ENCODE measurements at regions not wholly inside any gene's neighbourhood (a gene's known extent, or its start where the extent isn't known, plus 50 kb on each side); places are given as distances from the start of the nearest gene placed in this dataset.

DNA sequence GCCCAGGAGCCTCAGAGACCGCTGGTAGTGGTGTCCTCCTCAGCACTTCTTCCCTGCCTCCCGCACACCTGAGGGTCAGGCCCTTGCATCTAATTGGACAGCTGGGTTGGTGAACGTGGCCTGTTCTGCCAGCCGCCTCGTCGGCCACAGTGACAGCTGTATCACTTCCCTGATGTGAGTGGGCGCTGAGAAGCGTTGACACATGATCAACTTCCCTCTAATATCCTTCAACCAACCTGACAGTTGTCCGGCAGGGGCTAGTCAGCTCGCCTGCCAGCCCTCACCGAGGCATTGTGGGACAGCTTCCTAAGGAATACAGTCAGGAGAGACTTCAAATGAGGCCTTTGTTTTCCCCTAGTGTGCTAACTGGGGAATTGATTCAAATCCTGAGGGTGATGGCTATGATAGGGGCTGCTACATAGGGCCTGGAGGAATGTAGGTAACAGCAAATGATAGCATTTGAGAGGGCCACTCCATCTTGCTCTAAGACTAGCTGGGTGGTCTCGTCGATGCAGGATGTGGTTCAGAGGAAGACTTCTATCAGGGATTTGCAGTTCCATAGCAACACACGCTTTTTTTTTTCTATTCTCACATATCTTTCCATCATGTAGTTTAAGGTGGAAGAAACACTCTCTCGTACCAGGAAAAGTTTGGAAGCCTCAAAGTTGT, 230.8 kb downstream of the TSHZ3 start:
- ATAC-seq = peak; percentile 9 to 35
- peak; percentile 47 for DNase-seq
- no peaks in the 10 kb centered on the region for H3K4me1 ChIP-seq
- no peak overlapping the region for H3K27ac ChIP-seq
- H3K4me3 ChIP-seq = no peak overlapping the region
- no peaks in the 10 kb centered on the region for H3K36me3 ChIP-seq
- no peaks in the 10 kb centered on the region for H3K9me3 ChIP-seq
- intact Hi-C loops (cut with DNase I) = no loop called here
- H3K27me3 ChIP-seq (ENCODE audit: low read depth) = no peaks in the 10 kb centered on the region
- TF ChIP-seq, protein P1, sequence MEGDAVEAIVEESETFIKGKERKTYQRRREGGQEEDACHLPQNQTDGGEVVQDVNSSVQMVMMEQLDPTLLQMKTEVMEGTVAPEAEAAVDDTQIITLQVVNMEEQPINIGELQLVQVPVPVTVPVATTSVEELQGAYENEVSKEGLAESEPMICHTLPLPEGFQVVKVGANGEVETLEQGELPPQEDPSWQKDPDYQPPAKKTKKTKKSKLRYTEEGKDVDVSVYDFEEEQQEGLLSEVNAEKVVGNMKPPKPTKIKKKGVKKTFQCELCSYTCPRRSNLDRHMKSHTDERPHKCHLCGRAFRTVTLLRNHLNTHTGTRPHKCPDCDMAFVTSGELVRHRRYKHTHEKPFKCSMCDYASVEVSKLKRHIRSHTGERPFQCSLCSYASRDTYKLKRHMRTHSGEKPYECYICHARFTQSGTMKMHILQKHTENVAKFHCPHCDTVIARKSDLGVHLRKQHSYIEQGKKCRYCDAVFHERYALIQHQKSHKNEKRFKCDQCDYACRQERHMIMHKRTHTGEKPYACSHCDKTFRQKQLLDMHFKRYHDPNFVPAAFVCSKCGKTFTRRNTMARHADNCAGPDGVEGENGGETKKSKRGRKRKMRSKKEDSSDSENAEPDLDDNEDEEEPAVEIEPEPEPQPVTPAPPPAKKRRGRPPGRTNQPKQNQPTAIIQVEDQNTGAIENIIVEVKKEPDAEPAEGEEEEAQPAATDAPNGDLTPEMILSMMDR (IDR thresholded peaks at IDR 0.05) = no peak

DNA sequence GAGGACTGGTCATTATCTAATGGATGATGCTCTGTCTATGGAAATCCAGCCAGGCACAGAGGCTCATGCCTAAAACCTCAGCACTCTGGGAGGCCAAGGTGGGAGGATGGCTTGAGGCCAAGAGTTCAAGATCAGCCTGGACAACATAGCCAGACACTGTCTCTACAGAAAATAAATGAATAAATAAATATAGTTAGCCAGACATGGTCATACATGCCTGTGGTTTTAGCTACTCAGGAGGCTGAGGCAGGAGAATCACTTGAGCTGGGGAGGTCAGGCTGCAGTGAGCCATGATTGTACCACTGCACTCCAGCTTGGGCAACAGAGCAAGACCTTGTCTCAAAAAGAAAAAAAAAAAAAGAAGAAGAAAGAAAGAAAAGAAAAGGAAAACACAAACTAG, 234.7 kb downstream of the TSHZ3 start:
- intact Hi-C loops (cut with DNase I) = no loop called here
- DNase-seq (no peak), ATAC-seq (no peak)
- Histone ChIP-seq H3K27ac (no peak overlapping the region), H3K4me1 (no peaks in the 10 kb centered on the region), H3K9me3 (no peaks in the 10 kb centered on the region), H3K36me3 (no peaks in the 10 kb centered on the region), H3K27me3 (ENCODE audit: low read depth) (peaks cover 4% of the 10 kb centered on the region), H3K4me3 (no peak overlapping the region)
- TF ChIP-seq, protein P1 (IDR thresholded peaks at IDR 0.05) = no peak

GRCh38 chr19:31113293-31113692, 235.9 kb downstream of the TSHZ3 start:
- peaks cover 5% of the 10 kb centered on the region for H3K27me3 ChIP-seq (ENCODE audit: low read depth)
- no peaks in the 10 kb centered on the region for H3K4me1 ChIP-seq
- H3K4me3 ChIP-seq = no peak overlapping the region
- intact Hi-C loops (cut with DNase I) = no loop called here
- TF ChIP-seq, protein P1 (IDR thresholded peaks at IDR 0.05) = no peak
- H3K36me3 ChIP-seq = no peaks in the 10 kb centered on the region
- ATAC-seq (no peak), DNase-seq (no peak)
- no peaks in the 10 kb centered on the region for H3K9me3 ChIP-seq
- no peak overlapping the region for H3K27ac ChIP-seq

GRCh38 chr19:31112158-31112557, 237.1 kb downstream of the TSHZ3 start:
- no peak for ATAC-seq
- no peak overlapping the region for H3K4me3 ChIP-seq
- intact Hi-C loops (cut with DNase I) = no loop called here

GRCh38 chr19:31111741-31112140, 237.5 kb downstream of the TSHZ3 start:
- intact Hi-C loops (cut with DNase I) = no loop called here
- no peak for ATAC-seq
- H3K9me3 ChIP-seq = no peaks in the 10 kb centered on the region
- peaks cover 11% of the 10 kb centered on the region for H3K27me3 ChIP-seq (ENCODE audit: low read depth)
- H3K4me3 ChIP-seq = no peak overlapping the region
- no peak overlapping the region for H3K27ac ChIP-seq
- TF ChIP-seq, protein P1 (IDR thresholded peaks at IDR 0.05) = no peak
- no peaks in the 10 kb centered on the region for H3K36me3 ChIP-seq
- no peak for DNase-seq
- no peaks in the 10 kb centered on the region for H3K4me1 ChIP-seq

More at GRCh38 chr19:31112158-31112557, 237.1 kb downstream of the TSHZ3 start:
- DNase-seq = no peak
- no peaks in the 10 kb centered on the region for H3K36me3 ChIP-seq
- no peaks in the 10 kb centered on the region for H3K4me1 ChIP-seq
- H3K27me3 ChIP-seq (ENCODE audit: low read depth) = peaks cover 11% of the 10 kb centered on the region
- H3K27ac ChIP-seq = no peak overlapping the region
- no peaks in the 10 kb centered on the region for H3K9me3 ChIP-seq
- TF ChIP-seq, protein P1 (IDR thresholded peaks at IDR 0.05) = no peak
